H9 (cell line): ENCODE measurements at regions not wholly inside any gene's neighbourhood (a gene's known extent, or its start where the extent isn't known, plus 50 kb on each side); places are given as distances from the start of the nearest gene placed in this dataset.

Experiments used
- DNase-seq: peaks from one replicate; pipeline ENCODE4 v3.0.0-alpha.2; 2017
- H2AFZ ChIP-seq: one replicate; pipeline ENCODE4 v1.6.1; 2013; ENCODE audit warnings: mild to moderate bottlenecking, low read length, control low read depth, moderate library complexity
- H2AK5ac ChIP-seq: 2 replicates; pipeline ENCODE4 v1.6.1; 2013; ENCODE audit warnings: low read length, control low read depth, mixed read lengths; ENCODE audit not compliant: insufficient read length
- H2BK120ac ChIP-seq: one replicate; pipeline ENCODE4 v1.6.1; 2013; ENCODE audit warnings: low read depth, mild to moderate bottlenecking, low read length, control low read depth, inconsistent platforms; ENCODE audit not compliant: poor library complexity, severe bottlenecking
- H2BK12ac ChIP-seq: 2 replicates; pipeline ENCODE4 v1.6.1; 2013; ENCODE audit warnings: low read length, control low read depth, mixed read lengths, low read depth; ENCODE audit not compliant: insufficient read length
- H2BK15ac ChIP-seq: 2 replicates; pipeline ENCODE4 v1.6.1; 2013; ENCODE audit warnings: low read depth, low read length, control low read depth
- H2BK20ac ChIP-seq: one replicate; pipeline ENCODE4 v1.6.1; 2013; ENCODE audit warnings: low read depth, mild to moderate bottlenecking, low read length, control low read depth, inconsistent platforms; ENCODE audit not compliant: poor library complexity, severe bottlenecking
- H2BK5ac ChIP-seq: 2 replicates; pipeline ENCODE4 v1.6.1; 2013; ENCODE audit warnings: low read length, control low read depth, mixed read lengths; ENCODE audit not compliant: insufficient read length
- H3K14ac ChIP-seq: 2 replicates; pipeline ENCODE4 v1.6.1; 2013; ENCODE audit warnings: low read length, control low read depth; ENCODE audit not compliant: insufficient read depth
- H3K18ac ChIP-seq: 2 replicates; pipeline ENCODE4 v1.6.1; 2013; ENCODE audit warnings: low read depth, mild to moderate bottlenecking, mixed read lengths, low read length, control low read depth; ENCODE audit not compliant: insufficient read length
- H3K23ac ChIP-seq: 2 replicates; pipeline ENCODE4 v1.6.1; 2013; ENCODE audit warnings: low read length, control low read depth, mixed read lengths, low read depth; ENCODE audit not compliant: insufficient read length
- H3K23me2 ChIP-seq: 2 replicates; pipeline ENCODE4 v1.6.1; 2013; ENCODE audit warnings: low read depth, mild to moderate bottlenecking, mixed read lengths, low read length, control low read depth; ENCODE audit not compliant: insufficient read length, poor library complexity, severe bottlenecking
- H3K27ac ChIP-seq: 2 replicates; pipeline ENCODE4 v1.5.1; 2013; ENCODE audit warnings: low read length, control low read depth, mixed read lengths, low read depth; ENCODE audit not compliant: insufficient read length
- H3K27me3 ChIP-seq: 2 replicates; pipeline ENCODE4 v1.6.1; 2013; ENCODE audit warnings: low read length, control low read depth, inconsistent platforms; ENCODE audit not compliant: insufficient read depth
- H3K4ac ChIP-seq: 2 replicates; pipeline ENCODE4 v1.6.1; 2013; ENCODE audit warnings: low read depth, mild to moderate bottlenecking, control low read depth, inconsistent platforms, low read length, moderate library complexity
- H3K4me1 ChIP-seq: 2 replicates; pipeline ENCODE4 v1.6.1; 2013; ENCODE audit warnings: low read length, control low read depth, inconsistent platforms; ENCODE audit not compliant: insufficient read depth
- H3K4me2 ChIP-seq: 2 replicates; pipeline ENCODE4 v1.6.1; 2013; ENCODE audit warnings: low read length, control low read depth, mixed read lengths; ENCODE audit not compliant: insufficient read length, insufficient read depth
- H3K56ac ChIP-seq: 2 replicates; pipeline ENCODE4 v1.6.1; 2013; ENCODE audit warnings: low read depth, mild to moderate bottlenecking, mixed read lengths, low read length, control low read depth; ENCODE audit not compliant: insufficient read length
- H3K79me1 ChIP-seq: 2 replicates; pipeline ENCODE4 v1.6.1; 2013; ENCODE audit warnings: low read depth, mild to moderate bottlenecking, moderate library complexity, low read length, control low read depth, inconsistent platforms; ENCODE audit not compliant: insufficient read depth, poor library complexity, severe bottlenecking
- H3K79me2 ChIP-seq: 2 replicates; pipeline ENCODE4 v1.6.1; 2013; ENCODE audit warnings: low read length, control low read depth, inconsistent platforms; ENCODE audit not compliant: insufficient read depth
- H3K9ac ChIP-seq: 2 replicates; pipeline ENCODE4 v1.6.1; 2013; ENCODE audit warnings: low read length, control low read depth, mixed read lengths; ENCODE audit not compliant: insufficient read length; ENCODE audit errors: extremely low read depth
- H3K9me3 ChIP-seq: one replicate; pipeline ENCODE4 v1.6.1; 2013; ENCODE audit warnings: low read depth, low read length, inconsistent platforms; ENCODE audit not compliant: control insufficient read depth
- H3T11ph ChIP-seq: one replicate; pipeline ENCODE4 v1.6.1; 2013; ENCODE audit warnings: mild to moderate bottlenecking, low read length, control low read depth, inconsistent platforms
- H4K20me1 ChIP-seq: one replicate; pipeline ENCODE4 v1.6.1; 2013; ENCODE audit not compliant: control insufficient read depth, insufficient read length, insufficient read depth
- H4K5ac ChIP-seq: 2 replicates; pipeline ENCODE4 v1.6.1; 2013; ENCODE audit warnings: low read depth, mild to moderate bottlenecking, mixed read lengths, low read length, control low read depth; ENCODE audit not compliant: insufficient read length
- H4K8ac ChIP-seq: replicated peaks from 2 replicates; pipeline ENCODE4 v1.6.1; 2013; ENCODE audit warnings: low read length, control low read depth, mixed read lengths, low read depth; ENCODE audit not compliant: insufficient read length
- H4K91ac ChIP-seq: 2 replicates; pipeline ENCODE4 v1.6.1; 2013; ENCODE audit warnings: low read depth, mild to moderate bottlenecking, moderate library complexity, mixed read lengths, low read length, control low read depth; ENCODE audit not compliant: insufficient read length
- H3K27ac Mint-ChIP-seq, 3 experiments: 2 replicates in 2 of 3; 3 replicates in 1 of 3; pipeline ENCODE4 v1.8.0; 2020 to 2021; ENCODE audit warnings: mixed read lengths in 3 of 3, mild to moderate bottlenecking in 1 of 3, moderate library complexity in 1 of 3
- H3K27me3 Mint-ChIP-seq: 2 replicates; pipeline ENCODE4 v1.8.0; 2021; ENCODE audit warnings: low read depth, mild to moderate bottlenecking, moderate library complexity, mixed read lengths
- H3K36me3 Mint-ChIP-seq, 3 experiments: 2 replicates in 2 of 3; 3 replicates in 1 of 3; pipeline ENCODE4 v1.8.0; 2020 to 2021; ENCODE audit warnings: low read depth in 3 of 3, mixed read lengths in 3 of 3; ENCODE audit not compliant: insufficient read depth in 1 of 3
- H3K4me1 Mint-ChIP-seq, 2 experiments: 2 replicates each; pipeline ENCODE4 v1.8.0; 2020; ENCODE audit warnings: mixed read lengths in 2 of 2
- H3K4me3 Mint-ChIP-seq, 2 experiments: 2 replicates in 1 of 2; 3 replicates in 1 of 2; pipeline ENCODE4 v1.8.0; 2020 to 2021; ENCODE audit warnings: mild to moderate bottlenecking in 2 of 2, mixed read lengths in 2 of 2, moderate library complexity in 1 of 2
- H3K9me3 Mint-ChIP-seq, 2 experiments: 2 replicates in 1 of 2; 3 replicates in 1 of 2; pipeline ENCODE4 v1.8.0; 2020; ENCODE audit warnings: mild to moderate bottlenecking in 2 of 2, mixed read lengths in 2 of 2, moderate library complexity in 1 of 2
- WGBS: extraction: QIAGEN DNeasy Blood & Tissue Kit; methylation state at CpG from one replicate; pipeline ENCODE4 v1.1.7; 2013; ENCODE audit warnings: missing lambda C conversion rate, low lambda C conversion rate, mixed read lengths; ENCODE audit not compliant: insufficient read length; ENCODE audit errors: extremely low coverage; 5-methylcytosine and 5-hydroxymethylcytosine counted together
- TF ChIP-seq, protein P1 (sequence below): fragments of 200-600 bp; sonication (generic); conservative IDR thresholded peaks from 3 replicates; pipeline ENCODE4 v1.8.0; 2021; ENCODE audit warnings: antibody characterized with exemption, mild to moderate bottlenecking

DNA sequence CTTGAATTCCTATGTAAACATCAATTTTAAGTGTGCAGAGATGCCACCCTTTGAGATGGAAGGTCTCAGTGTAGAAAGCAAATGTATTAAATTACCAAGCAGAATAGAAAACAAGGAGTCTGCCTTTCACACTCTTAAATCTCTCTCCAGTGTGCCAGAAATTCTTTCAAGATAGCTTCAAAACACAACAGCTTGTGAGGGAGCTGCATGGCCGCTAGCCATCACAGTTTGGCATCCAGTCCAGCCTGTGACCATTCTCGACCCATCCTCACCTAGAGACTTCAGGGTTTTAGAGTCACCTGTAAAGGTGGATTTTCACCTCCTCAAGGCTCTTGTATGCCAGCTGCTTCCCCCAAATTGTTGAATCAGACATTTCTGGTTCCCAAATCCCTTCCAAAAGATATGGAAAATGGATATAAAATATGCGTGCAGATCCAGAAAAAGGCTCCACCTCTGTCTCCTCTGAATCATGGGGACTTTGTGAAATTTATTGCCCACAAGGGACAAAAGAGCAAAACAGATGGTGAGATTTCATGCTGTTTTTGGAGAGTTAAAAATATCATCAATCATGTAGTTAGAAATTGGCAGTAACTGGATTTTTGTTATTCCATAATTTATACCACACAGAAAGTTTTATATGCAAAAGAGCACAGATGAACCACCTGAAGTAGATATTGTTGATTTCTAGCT lies 114.2 kb upstream of the THRB start:
- no peak overlapping the region for H3K27ac ChIP-seq
- no peak overlapping the region for H3K27ac Mint-ChIP-seq
- H3K4ac ChIP-seq, result no peak overlapping the region
- H3K23ac ChIP-seq, result no peak overlapping the region
- no peak overlapping the region for H2BK12ac ChIP-seq
- H2BK20ac ChIP-seq, result no peak overlapping the region
- H3K9me3 Mint-ChIP-seq, result no peaks in the 10 kb centered on the region
- no peak overlapping the region for H3K4me3 Mint-ChIP-seq
- no peaks in the 10 kb centered on the region for H3K27me3 ChIP-seq
- H3T11ph ChIP-seq, result no peak overlapping the region
- no peak overlapping the region for H4K91ac ChIP-seq
- no peaks in the 10 kb centered on the region for H3K79me2 ChIP-seq
- H3K18ac ChIP-seq, result no peak overlapping the region
- no peak overlapping the region for H3K56ac ChIP-seq
- H4K20me1 ChIP-seq, result no peaks in the 10 kb centered on the region
- H3K4me2 ChIP-seq, result no peak overlapping the region
- H2AK5ac ChIP-seq, result no peak overlapping the region
- no peak for DNase-seq
- H3K9me3 ChIP-seq, result no peaks in the 10 kb centered on the region
- no peak overlapping the region for H3K14ac ChIP-seq
- no peaks in the 10 kb centered on the region for H3K79me1 ChIP-seq
- TF ChIP-seq, protein P1, sequence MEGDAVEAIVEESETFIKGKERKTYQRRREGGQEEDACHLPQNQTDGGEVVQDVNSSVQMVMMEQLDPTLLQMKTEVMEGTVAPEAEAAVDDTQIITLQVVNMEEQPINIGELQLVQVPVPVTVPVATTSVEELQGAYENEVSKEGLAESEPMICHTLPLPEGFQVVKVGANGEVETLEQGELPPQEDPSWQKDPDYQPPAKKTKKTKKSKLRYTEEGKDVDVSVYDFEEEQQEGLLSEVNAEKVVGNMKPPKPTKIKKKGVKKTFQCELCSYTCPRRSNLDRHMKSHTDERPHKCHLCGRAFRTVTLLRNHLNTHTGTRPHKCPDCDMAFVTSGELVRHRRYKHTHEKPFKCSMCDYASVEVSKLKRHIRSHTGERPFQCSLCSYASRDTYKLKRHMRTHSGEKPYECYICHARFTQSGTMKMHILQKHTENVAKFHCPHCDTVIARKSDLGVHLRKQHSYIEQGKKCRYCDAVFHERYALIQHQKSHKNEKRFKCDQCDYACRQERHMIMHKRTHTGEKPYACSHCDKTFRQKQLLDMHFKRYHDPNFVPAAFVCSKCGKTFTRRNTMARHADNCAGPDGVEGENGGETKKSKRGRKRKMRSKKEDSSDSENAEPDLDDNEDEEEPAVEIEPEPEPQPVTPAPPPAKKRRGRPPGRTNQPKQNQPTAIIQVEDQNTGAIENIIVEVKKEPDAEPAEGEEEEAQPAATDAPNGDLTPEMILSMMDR, result no peak
- H4K8ac ChIP-seq, result no peak overlapping the region
- H2BK120ac ChIP-seq, result no peak overlapping the region
- no peaks in the 10 kb centered on the region; the same call in 1 of the 2 replicates for H3K4me1 ChIP-seq
- H2AFZ ChIP-seq, result no peak overlapping the region
- no peak overlapping the region for H2BK15ac ChIP-seq
- WGBS, result no CpG with 5 or more reads among the region's 3 CpGs
- no peak overlapping the region for H4K5ac ChIP-seq
- H3K4me1 Mint-ChIP-seq, result peaks cover 11 to 17% of the 10 kb centered on the region in 2 experiments
- no peak overlapping the region for H3K9ac ChIP-seq
- H2BK5ac ChIP-seq, result no peak overlapping the region
- no peaks in the 10 kb centered on the region for H3K23me2 ChIP-seq
- H3K27me3 Mint-ChIP-seq, result no peaks in the 10 kb centered on the region
- H3K36me3 Mint-ChIP-seq, result peaks cover 0 to 7% (median 2%) of the 10 kb centered on the region in 3 experiments; a peak in 3 of 7 replicates
